MCF 10A (cell line): ENCODE measurements at regions not wholly inside any gene's neighbourhood (a gene's known extent, or its start where the extent isn't known, plus 50 kb on each side); places are given as distances from the start of the nearest gene placed in this dataset.

Source experiments
- BruUV-seq: library from RNA; stranded (reverse); fragments of 400-500 nt; replicated peaks from 2 replicates; lab custom pipeline; 2021; lab: Mats Ljungman, UMichigan
- CTCF ChIA-PET: fragments of 300-600 bp; sonication (Branson Sonifier 250); formaldehyde crosslinking; extraction: SDS; loops from one replicate; lab custom pipeline; 2021; ENCODE audit warnings: antibody characterized with exemption, inconsistent platforms; lab: Yijun Ruan, JAX
- POLR2A ChIA-PET: fragments of 300-600, 350-650 bp; sonication (Branson Sonifier 250); formaldehyde crosslinking; extraction: SDS; loops from one replicate; lab custom pipeline; 2020; ENCODE audit warnings: antibody characterized with exemption, inconsistent platforms; lab: Yijun Ruan, JAX
- DNase-seq: peaks from one replicate; pipeline ENCODE4 v3.0.0-alpha.2; 2018; ENCODE audit not compliant: unreplicated experiment
- H3K27ac Mint-ChIP-seq: one replicate; pipeline ENCODE4 v1.8.0; 2022; ENCODE audit warnings: mild to moderate bottlenecking, low read depth, mixed read lengths; ENCODE audit not compliant: unreplicated experiment
- H3K27me3 Mint-ChIP-seq: one replicate; pipeline ENCODE4 v1.8.0; 2022; ENCODE audit warnings: mixed read lengths; ENCODE audit not compliant: insufficient read depth, unreplicated experiment
- H3K36me3 Mint-ChIP-seq: one replicate; pipeline ENCODE4 v1.8.0; 2022; ENCODE audit warnings: mild to moderate bottlenecking, moderate library complexity, mixed read lengths; ENCODE audit not compliant: insufficient read depth, unreplicated experiment
- H3K4me1 Mint-ChIP-seq: one replicate; pipeline ENCODE4 v1.8.0; 2022; ENCODE audit warnings: mixed read lengths; ENCODE audit not compliant: insufficient read depth, unreplicated experiment
- H3K4me3 Mint-ChIP-seq: one replicate; pipeline ENCODE4 v1.8.0; 2022; ENCODE audit warnings: mild to moderate bottlenecking, moderate library complexity, mixed read lengths; ENCODE audit not compliant: unreplicated experiment
- H3K9me3 Mint-ChIP-seq: one replicate; pipeline ENCODE4 v1.8.0; 2022; ENCODE audit warnings: mixed read lengths; ENCODE audit not compliant: unreplicated experiment
- intact Hi-C: fragments of 100-400 bp; cut with micrococcal nuclease; formaldehyde crosslinking; loops from 2 replicates; pipeline ENCODE4 v1.14.1; 2022
- TF ChIP-seq, protein P1 (sequence below): fragments of 200-600 bp; IDR thresholded peaks from one replicate; pipeline ENCODE4 v1.8.0; 2022; ENCODE audit warnings: antibody characterized with exemption, mild to moderate bottlenecking; ENCODE audit not compliant: unreplicated experiment

DNA sequence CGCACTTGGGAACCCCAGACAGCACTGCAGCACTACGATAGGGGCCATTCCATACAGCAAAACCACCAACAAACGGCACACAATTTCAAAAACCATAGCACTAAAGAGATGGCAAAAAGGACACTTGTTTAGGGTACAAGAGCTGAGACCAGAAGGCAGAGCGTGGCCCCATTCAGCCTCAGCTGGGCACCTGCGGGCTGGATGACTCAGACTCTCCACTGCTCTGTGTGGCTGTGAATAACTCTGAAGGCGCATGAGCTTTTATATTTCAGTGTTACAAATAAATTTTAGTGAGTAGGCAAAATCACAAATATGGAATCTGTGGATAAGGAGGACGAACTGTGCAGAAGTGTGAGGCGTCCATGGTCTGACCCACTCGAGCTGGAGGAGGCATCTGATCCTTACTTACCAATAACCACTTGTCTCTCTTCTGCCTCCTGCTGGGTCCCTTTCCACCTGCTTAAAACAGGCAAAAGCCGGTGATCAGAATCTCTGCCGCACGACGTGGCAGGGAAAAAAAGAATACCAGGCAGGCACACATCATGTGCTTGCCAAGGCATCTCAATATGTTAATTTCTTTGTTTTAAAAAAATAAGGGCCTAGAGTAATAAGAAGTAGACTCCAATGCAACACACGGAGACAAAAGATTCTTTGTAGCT, 325.7 kb downstream of the SHANK2 start:
- ChIA-PET POLR2A (no interaction called here), CTCF (interaction anchor here (0.6 kb wide), 1 partner anchor 91 kb away, joined by 3 read pairs; no protein-coding TSS in a partner anchor)
- intact Hi-C loops: no loop called here
- H3K4me1 Mint-ChIP-seq: no peaks in the 10 kb centered on the region
- BruUV-seq: no TSS peak
- no peaks in the 10 kb centered on the region for H3K27me3 Mint-ChIP-seq
- no peak overlapping the region for H3K27ac Mint-ChIP-seq
- peaks cover 35% of the 10 kb centered on the region for H3K9me3 Mint-ChIP-seq
- TF ChIP-seq, protein P1, sequence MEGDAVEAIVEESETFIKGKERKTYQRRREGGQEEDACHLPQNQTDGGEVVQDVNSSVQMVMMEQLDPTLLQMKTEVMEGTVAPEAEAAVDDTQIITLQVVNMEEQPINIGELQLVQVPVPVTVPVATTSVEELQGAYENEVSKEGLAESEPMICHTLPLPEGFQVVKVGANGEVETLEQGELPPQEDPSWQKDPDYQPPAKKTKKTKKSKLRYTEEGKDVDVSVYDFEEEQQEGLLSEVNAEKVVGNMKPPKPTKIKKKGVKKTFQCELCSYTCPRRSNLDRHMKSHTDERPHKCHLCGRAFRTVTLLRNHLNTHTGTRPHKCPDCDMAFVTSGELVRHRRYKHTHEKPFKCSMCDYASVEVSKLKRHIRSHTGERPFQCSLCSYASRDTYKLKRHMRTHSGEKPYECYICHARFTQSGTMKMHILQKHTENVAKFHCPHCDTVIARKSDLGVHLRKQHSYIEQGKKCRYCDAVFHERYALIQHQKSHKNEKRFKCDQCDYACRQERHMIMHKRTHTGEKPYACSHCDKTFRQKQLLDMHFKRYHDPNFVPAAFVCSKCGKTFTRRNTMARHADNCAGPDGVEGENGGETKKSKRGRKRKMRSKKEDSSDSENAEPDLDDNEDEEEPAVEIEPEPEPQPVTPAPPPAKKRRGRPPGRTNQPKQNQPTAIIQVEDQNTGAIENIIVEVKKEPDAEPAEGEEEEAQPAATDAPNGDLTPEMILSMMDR: no peak
- H3K4me3 Mint-ChIP-seq: no peak overlapping the region
- no peak for DNase-seq
- no peaks in the 10 kb centered on the region for H3K36me3 Mint-ChIP-seq

DNA sequence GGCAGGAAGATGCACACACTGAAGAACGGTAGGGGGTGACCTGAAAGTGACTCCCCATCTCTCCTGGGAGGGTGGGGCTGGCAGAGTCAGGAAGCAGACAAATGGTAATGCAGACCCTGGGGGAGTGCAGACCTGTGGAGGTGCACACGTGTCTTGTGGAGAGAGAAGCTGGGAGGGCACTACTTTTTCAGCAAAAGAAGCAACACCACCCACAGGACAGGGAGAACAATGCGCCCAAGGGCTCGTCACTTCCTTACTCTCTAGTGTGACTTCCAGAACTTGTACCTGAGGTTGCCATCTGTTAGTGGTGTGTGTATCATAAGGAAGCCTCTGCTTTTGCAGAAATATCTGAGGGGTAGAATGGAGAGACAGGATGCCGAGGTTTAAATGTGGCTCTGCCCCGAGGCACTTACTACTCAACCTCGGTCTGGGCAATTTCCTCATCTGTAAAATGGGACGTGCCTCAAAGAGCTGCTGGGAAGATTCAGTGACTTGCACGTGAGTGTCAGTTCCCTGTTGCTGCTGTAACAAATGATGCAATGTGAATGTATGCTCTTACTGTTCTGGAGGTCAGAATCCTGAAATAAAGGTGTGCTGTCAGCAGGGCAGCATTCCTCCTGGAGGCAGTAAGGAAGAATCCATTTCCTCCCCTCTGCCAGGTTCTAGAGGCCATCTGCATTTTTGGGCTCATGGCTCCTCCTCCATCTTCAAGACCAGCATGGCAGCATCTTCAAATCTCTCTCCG, 323.4 kb downstream of the SHANK2 start:
- no peak overlapping the region for H3K27ac Mint-ChIP-seq
- no peaks in the 10 kb centered on the region for H3K4me1 Mint-ChIP-seq
- intact Hi-C loops: no loop called here
- DNase-seq: no peak
- H3K9me3 Mint-ChIP-seq: peaks cover 31% of the 10 kb centered on the region
- no peaks in the 10 kb centered on the region for H3K27me3 Mint-ChIP-seq
- POLR2A ChIA-PET: no interaction called here
- TF ChIP-seq, protein P1: no peak
- no TSS peak for BruUV-seq
- H3K4me3 Mint-ChIP-seq: no peak overlapping the region
- CTCF ChIA-PET: no interaction called here
- no peaks in the 10 kb centered on the region for H3K36me3 Mint-ChIP-seq

DNA sequence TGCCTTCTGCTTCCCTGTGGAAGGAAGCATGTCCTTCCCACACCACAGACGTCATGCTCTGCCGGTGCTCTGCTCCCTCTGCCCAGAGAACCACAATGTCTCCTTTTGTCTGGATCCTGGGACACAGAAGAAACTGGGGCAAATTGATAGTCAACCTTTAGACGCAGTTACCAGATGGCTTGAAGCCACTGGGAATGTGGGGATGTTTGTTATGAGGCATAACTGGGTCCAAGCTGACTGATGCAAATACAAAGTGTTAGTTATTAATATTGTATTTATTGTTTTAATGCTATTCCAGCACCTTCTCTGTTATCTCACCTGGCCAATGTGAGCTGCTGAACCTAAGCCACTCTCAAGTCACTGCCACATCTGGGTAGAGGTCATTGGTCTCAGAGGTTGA, 322.2 kb downstream of the SHANK2 start:
- BruUV-seq: no TSS peak
- TF ChIP-seq, protein P1: no peak
- Mint-ChIP-seq H3K4me1 (no peaks in the 10 kb centered on the region), H3K9me3 (peaks cover 26% of the 10 kb centered on the region), H3K4me3 (no peak overlapping the region), H3K27ac (no peak overlapping the region), H3K27me3 (no peaks in the 10 kb centered on the region), H3K36me3 (no peaks in the 10 kb centered on the region)
- ChIA-PET POLR2A (no interaction called here), CTCF (interaction anchor here (0.9 kb wide), 1 partner anchor 287 kb away, joined by 3 read pairs; no protein-coding TSS in a partner anchor)
- no peak for DNase-seq
- intact Hi-C loops: no loop called here

DNA sequence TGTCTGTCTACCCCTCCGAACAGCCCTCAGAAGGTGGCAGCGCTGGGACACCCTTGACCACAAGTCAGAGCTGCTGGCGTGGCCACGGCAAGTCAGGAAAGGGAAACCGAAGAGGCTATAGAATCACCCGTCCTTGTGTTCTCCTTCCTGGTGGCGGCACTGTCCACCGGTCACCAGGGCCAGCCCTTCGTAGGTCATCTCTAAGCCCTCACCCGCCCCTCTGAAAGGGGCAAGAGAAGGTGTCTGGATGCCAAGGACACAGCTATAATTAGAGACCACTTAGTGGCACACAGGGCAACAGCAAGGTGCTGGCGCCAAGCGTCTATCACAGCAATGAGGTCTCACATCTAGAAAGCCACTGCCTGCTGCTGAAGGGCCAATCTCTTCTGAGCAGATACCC, 320.9 kb downstream of the SHANK2 start:
- no peaks in the 10 kb centered on the region for H3K36me3 Mint-ChIP-seq
- POLR2A ChIA-PET: interaction anchor here (0.6 kb wide), 1 partner anchor 14 kb away, joined by 3 read pairs; no protein-coding TSS in a partner anchor
- no peaks in the 10 kb centered on the region for H3K27me3 Mint-ChIP-seq
- CTCF ChIA-PET: no interaction called here
- intact Hi-C loops: no loop called here
- H3K9me3 Mint-ChIP-seq: peaks cover 23% of the 10 kb centered on the region
- no TSS peak for BruUV-seq
- no peak for DNase-seq
- H3K4me3 Mint-ChIP-seq: no peak overlapping the region
- H3K4me1 Mint-ChIP-seq: no peaks in the 10 kb centered on the region
- H3K27ac Mint-ChIP-seq: no peak overlapping the region
- TF ChIP-seq, protein P1: no peak
